Testis (tissue), 2 donors: ENCODE measurements at regions not wholly inside any gene's neighbourhood (a gene's known extent, or its start where the extent isn't known, plus 50 kb on each side); places are given as distances from the start of the nearest gene placed in this dataset.

Experiments used
- DNase-seq: peaks from one replicate; pipeline ENCODE4 v3.0.0-alpha.2; 2019
- H3K27ac ChIP-seq, 2 donors: fragments of 200-600 bp; sonication (generic); one replicate each; pipeline ENCODE4 v1.5.1; 2019
- H3K27me3 ChIP-seq: fragments of 200-600 bp; sonication (generic); one replicate; pipeline ENCODE4 v1.5.1; 2019
- H3K36me3 ChIP-seq: fragments of 200-600 bp; sonication (generic); one replicate; pipeline ENCODE4 v1.5.1; 2017; ENCODE audit warnings: low read depth; ENCODE audit errors: missing control alignments
- H3K4me1 ChIP-seq: fragments of 200-600 bp; sonication (generic); one replicate; pipeline ENCODE4 v1.5.1; 2019
- H3K4me3 ChIP-seq, 2 donors: fragments of 200-600 bp; sonication (generic); one replicate each; pipeline ENCODE4 v1.5.1; 2017 to 2019
- H3K9me3 ChIP-seq: fragments of 200-600 bp; sonication (generic); one replicate; pipeline ENCODE4 v1.5.1; 2017
- CTCF ChIP-seq, 3 experiments: fragments of 450-650 bp in 2 of 3; fragments of 200-600 bp in 1 of 3; sonication (generic) in 1 of 3; IDR thresholded peaks; one replicate each; pipeline ENCODE4 v1.5.1; 2016 to 2019; ENCODE audit warnings: antibody characterized with exemption in 3 of 3, mild to moderate bottlenecking in 2 of 3, moderate library complexity in 1 of 3
- POLR2A ChIP-seq: fragments of 450-650 bp; IDR thresholded peaks from one replicate; pipeline ENCODE4 v1.6.1; 2017; ENCODE audit warnings: antibody characterized with exemption, mild to moderate bottlenecking, moderate library complexity
- WGBS, 2 donors: methylation state at CpG; one replicate each; pipeline ENCODE4 v1.1.5; 2018; 5-methylcytosine and 5-hydroxymethylcytosine counted together
- intact Hi-C: fragments of 100-400 bp; cut with DNase I; formaldehyde crosslinking; loops from one replicate; pipeline ENCODE4 v1.15.1; 2023; ENCODE audit warnings: low total_unique reads

GRCh38 chr5:68151812-68152211, 63.7 kb upstream of the PIK3R1 start:
- Histone ChIP-seq H3K4me3 (no peak overlapping the region), H3K27me3 (no peaks in the 10 kb centered on the region), H3K4me1 (no peaks in the 10 kb centered on the region), H3K9me3 (no peaks in the 10 kb centered on the region), H3K27ac (no peak overlapping the region), H3K36me3 (no peaks in the 10 kb centered on the region)
- intact Hi-C loops = no loop called here
- no peak for DNase-seq
- no peak for TF ChIP-seq CTCF (IDR thresholded peaks at IDR 0.05)
- TF ChIP-seq POLR2A = no peak
- 93 to 95% methylated on average over 4 of the region's 4 CpGs for WGBS, 2 donors

DNA sequence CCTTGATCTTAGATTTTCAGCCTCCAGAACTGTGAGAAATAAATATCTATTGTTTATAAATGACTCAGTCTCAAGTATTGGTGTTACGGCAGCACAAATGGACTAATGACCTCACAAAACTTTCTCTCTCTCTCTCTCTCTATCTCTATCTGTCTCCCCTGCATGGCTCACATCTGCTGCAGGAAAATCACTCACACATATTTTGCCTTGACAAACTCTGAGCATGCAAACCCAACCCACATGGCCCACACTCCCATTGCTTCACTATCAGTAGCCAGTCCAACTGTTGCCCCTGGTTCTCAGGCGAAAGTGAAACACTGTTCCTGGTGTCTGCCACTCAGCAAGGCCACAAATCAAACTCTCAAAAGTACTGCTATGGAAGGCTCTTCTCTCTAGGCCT, 66.4 kb upstream of the PIK3R1 start:
- intact Hi-C loops = no loop called here
- no peaks in the 10 kb centered on the region for H3K36me3 ChIP-seq
- no peaks in the 10 kb centered on the region for H3K9me3 ChIP-seq
- no peaks in the 10 kb centered on the region for H3K4me1 ChIP-seq
- TF ChIP-seq CTCF (IDR thresholded peaks at IDR 0.05) (no peak), POLR2A (no peak)
- no peak overlapping the region for H3K27ac ChIP-seq
- no peak overlapping the region for H3K4me3 ChIP-seq
- H3K27me3 ChIP-seq = no peaks in the 10 kb centered on the region
- no peak for DNase-seq
- WGBS, 2 donors = 84 to 91% methylated on average over 2 of the region's 2 CpGs

GRCh38 chr5:68148096-68148495, 67.5 kb upstream of the PIK3R1 start:
- no peak for TF ChIP-seq CTCF (IDR thresholded peaks at IDR 0.05)
- TF ChIP-seq POLR2A = no peak
- H3K27ac ChIP-seq = no peak overlapping the region
- H3K4me3 ChIP-seq = no peak overlapping the region
- H3K27me3 ChIP-seq = no peaks in the 10 kb centered on the region
- intact Hi-C loops = no loop called here
- DNase-seq = no peak
- WGBS, 2 donors = 78 to 79% methylated on average over 3 of the region's 3 CpGs
- H3K36me3 ChIP-seq = no peaks in the 10 kb centered on the region
- H3K9me3 ChIP-seq = no peaks in the 10 kb centered on the region
- no peaks in the 10 kb centered on the region for H3K4me1 ChIP-seq

- Histone ChIP-seq H3K4me1 (no peaks in the 10 kb centered on the region), H3K36me3 (no peaks in the 10 kb centered on the region), H3K4me3 (no peak overlapping the region), H3K27ac (no peak overlapping the region), H3K9me3 (no peaks in the 10 kb centered on the region), H3K27me3 (no peaks in the 10 kb centered on the region)
- 90 to 91% methylated on average over 3 of the region's 3 CpGs for WGBS, 2 donors
- DNase-seq = no peak
- intact Hi-C loops = no loop called here
- no peak for TF ChIP-seq POLR2A
- TF ChIP-seq CTCF (IDR thresholded peaks at IDR 0.05) = no peak
Observed at GRCh38 chr5:68147659-68148058, 67.9 kb upstream of the PIK3R1 start.

GRCh38 chr5:68141494-68141893, 74.1 kb upstream of the PIK3R1 start:
- intact Hi-C loops = no loop called here
- Histone ChIP-seq H3K9me3 (no peaks in the 10 kb centered on the region), H3K4me1 (no peaks in the 10 kb centered on the region), H3K36me3 (no peaks in the 10 kb centered on the region), H3K27ac (no peak overlapping the region), H3K4me3 (no peak overlapping the region), H3K27me3 (no peaks in the 10 kb centered on the region)
- 77 to 85% methylated on average over 4 of the region's 4 CpGs for WGBS, 2 donors
- DNase-seq = no peak
- TF ChIP-seq POLR2A (no peak), CTCF (IDR thresholded peaks at IDR 0.05) (no peak)
